Epithelial cell of esophagus (primary cell): ENCODE measurements at regions not wholly inside any gene's neighbourhood (a gene's known extent, or its start where the extent isn't known, plus 50 kb on each side); places are given as distances from the start of the nearest gene placed in this dataset.

Source experiments
- DNase-seq: peaks from one replicate; pipeline ENCODE4 v3.0.0; 2010; ENCODE audit warnings: low read depth
- H3K4me3 ChIP-seq: 2 replicates; pipeline ENCODE4 v1.5.1; 2011; ENCODE audit warnings: mild to moderate bottlenecking, low read length, control low read depth
- TF ChIP-seq, protein P1 (sequence below): IDR thresholded peaks from 2 replicates; pipeline ENCODE4 v1.5.1; 2011; ENCODE audit warnings: low read depth, mild to moderate bottlenecking, low read length, control low read depth, inconsistent platforms; ENCODE audit not compliant: insufficient read depth; ENCODE audit errors: missing control alignments

DNA sequence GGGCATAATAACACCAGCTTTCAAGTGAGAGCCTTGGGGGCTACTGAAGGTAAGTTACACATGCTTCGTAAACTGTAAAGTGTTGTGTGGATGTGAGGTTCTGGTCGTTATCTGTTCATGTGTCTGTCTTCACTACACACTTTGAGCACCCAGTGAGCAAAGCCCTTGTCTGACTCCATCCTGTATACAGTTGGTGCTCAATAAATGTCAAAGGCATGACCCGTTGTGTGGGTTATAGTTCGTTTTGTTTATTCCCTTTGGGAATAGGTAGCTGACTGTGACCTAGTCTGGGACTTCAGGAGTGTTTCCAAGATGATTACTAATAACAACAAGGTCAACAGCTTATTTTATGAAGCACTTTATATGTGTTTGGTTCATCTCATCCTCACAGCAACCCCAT is 146.9 kb downstream of the MIAT start:
- TF ChIP-seq, protein P1, sequence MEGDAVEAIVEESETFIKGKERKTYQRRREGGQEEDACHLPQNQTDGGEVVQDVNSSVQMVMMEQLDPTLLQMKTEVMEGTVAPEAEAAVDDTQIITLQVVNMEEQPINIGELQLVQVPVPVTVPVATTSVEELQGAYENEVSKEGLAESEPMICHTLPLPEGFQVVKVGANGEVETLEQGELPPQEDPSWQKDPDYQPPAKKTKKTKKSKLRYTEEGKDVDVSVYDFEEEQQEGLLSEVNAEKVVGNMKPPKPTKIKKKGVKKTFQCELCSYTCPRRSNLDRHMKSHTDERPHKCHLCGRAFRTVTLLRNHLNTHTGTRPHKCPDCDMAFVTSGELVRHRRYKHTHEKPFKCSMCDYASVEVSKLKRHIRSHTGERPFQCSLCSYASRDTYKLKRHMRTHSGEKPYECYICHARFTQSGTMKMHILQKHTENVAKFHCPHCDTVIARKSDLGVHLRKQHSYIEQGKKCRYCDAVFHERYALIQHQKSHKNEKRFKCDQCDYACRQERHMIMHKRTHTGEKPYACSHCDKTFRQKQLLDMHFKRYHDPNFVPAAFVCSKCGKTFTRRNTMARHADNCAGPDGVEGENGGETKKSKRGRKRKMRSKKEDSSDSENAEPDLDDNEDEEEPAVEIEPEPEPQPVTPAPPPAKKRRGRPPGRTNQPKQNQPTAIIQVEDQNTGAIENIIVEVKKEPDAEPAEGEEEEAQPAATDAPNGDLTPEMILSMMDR: no peak
- no peak overlapping the region for H3K4me3 ChIP-seq
- no peak for DNase-seq

DNA sequence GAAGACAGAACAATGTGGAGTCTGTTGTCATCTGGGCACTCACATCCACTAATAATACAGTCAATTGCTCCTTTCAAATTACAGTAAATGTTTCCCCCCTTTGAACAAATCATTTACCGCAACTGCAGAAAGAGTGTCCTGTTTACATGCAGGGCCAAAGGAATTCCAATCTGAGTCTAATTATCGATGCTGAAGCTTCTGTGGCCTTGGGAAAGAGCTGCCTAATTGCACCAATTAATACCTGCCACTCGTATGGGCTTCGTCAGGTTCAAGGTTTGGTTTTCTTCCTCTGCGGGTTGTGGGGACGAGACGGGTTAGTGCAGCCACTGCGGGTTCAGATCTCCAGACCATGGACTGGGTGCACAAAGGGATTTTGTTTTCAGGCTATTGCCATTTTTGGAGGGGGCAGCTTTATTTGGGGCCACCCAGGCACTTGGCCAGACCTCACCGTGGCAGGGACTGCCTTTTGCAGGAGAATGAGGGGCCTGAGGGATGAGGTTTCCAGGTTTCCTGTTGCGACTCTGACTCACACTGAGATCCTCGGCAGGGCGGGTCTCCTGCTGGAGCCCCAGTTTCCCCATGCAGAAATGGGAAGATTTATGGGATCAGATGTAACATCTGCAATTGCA is 147.6 kb downstream of the MIAT start:
- H3K4me3 ChIP-seq: no peak overlapping the region
- DNase-seq: peak; percentile 42
- TF ChIP-seq, protein P1: no peak

DNA sequence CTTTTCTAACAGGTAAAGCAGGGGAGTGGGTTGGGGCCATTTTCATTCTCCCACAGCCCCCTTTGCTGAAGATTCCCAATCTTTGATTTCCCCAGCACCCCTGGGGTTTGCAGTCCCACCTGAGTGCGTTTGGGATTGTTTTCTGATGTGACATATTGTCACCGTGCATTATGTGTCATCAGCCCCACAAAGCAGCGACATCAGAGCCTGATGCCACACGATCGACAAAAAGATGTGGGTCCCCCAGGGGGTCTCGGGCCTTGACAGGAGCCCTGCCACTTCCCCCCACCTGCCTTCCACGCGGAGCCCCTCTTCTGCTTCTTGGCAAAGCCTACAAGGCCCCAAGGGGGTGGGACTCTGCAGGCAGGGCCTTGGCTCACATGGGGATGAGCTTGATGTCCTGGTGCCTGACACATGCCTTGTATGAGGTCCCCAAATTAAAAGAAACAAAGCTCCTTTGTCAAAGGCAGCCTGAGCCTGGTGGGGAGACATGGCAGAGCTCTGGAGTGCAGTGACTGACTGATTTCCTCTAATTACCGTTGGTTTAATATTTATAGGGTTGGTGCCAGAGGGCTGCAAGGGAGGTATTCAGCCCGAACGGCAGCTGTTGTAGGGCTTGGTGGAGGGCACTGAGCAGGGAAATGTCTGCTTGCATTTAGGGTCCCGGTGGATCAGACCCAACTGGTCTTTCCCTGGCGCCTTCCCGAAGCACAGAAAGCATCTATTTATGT is 149.2 kb downstream of the MIAT start:
- TF ChIP-seq, protein P1: no peak
- no peak overlapping the region for H3K4me3 ChIP-seq
- DNase-seq: no peak

DNA sequence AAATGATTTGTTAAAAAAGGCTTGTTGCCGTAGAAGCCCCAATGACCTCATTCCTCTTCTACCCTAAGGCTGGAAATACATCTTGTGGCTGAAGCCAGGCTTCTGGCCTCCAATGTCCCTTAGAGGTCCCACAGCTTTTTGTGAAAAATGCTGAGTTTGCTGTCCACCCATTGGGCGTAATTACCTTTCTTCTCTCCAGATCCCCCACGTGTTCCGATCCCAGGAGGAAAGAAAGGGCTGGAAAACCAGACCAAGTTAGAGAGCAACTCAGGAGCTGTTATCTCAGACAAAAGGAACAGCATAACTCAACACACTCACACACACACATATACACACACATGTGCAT is 154.2 kb downstream of the MIAT start:
- no peak overlapping the region for H3K4me3 ChIP-seq
- DNase-seq: no peak
- TF ChIP-seq, protein P1: no peak

DNA sequence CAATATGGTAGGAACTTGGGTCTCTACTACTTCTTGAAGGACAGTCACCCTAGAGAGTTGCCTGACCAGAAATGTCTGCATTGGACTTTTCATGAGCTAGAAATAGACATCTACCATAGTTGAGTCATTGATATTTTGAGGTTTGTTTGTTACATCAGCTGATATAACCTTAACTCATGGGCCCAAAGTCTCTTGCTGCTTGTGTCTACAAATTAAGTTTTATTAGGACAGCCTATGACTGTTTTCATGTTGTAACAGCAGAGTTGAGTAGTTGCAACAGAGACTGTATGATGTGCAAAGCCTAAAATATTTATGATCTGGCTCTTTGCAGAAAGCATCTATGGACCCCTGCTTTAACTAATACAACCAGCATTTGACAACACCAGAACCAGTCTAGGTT is 155.3 kb downstream of the MIAT start:
- no peak overlapping the region for H3K4me3 ChIP-seq
- TF ChIP-seq, protein P1: no peak
- DNase-seq: no peak

DNA sequence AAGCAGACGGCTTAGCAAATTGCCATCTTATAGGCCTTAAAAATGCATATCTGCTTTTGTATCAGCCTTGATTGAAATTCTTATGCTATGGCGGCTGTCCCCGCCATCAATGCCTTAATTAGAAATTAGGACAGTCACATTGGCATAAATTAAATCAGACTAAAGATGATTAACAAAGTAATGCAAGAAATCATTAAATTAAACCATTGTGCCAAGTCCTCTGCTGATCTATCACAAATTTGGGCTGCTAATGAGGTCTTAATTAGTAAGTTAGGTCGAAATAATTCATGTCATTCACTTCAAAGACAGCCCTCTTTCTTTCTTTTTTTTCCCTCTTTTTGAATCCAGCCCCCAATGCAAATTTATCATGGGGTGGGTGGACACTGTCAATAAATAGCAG is 159.3 kb downstream of the MIAT start:
- TF ChIP-seq, protein P1: no peak
- no peak overlapping the region for H3K4me3 ChIP-seq
- DNase-seq: no peak

DNA sequence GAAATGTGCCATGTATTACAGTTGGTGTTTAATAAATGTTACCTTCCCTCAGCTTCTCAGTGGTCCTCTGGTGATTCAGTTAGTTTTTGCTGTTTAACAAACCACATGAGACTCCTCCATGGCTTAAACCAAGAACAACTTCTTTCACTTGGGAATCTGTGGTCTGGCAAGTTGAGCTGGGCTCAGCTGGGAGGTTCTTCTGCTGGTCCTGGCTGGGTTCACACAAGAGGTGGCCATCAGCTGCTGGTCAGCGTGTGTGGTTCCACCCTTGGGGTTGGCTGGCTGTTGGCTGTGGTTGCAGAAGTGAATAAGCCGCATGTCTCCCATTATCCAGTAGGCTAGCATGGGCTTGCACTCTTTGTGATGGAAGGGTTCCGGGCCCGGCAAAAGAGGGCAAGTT is 160.5 kb downstream of the MIAT start:
- DNase-seq: no peak
- H3K4me3 ChIP-seq: no peak overlapping the region
- TF ChIP-seq, protein P1: no peak
